CD4-positive, alpha-beta memory T cell (primary cell): ENCODE measurements at regions not wholly inside any gene's neighbourhood (a gene's known extent, or its start where the extent isn't known, plus 50 kb on each side); places are given as distances from the start of the nearest gene placed in this dataset.

Experiments
- CTCF ChIA-PET: fragments of 350-600 bp; sonication (Branson Sonifier 250); formaldehyde crosslinking; loops from one replicate; lab custom pipeline; 2021; ENCODE audit warnings: inconsistent platforms; ENCODE audit not compliant: partially characterized antibody; lab: Charles Lee
- POLR2A ChIA-PET: fragments of 350-600 bp; sonication (Branson Sonifier 250); formaldehyde crosslinking; loops from one replicate; lab custom pipeline; 2021; ENCODE audit not compliant: partially characterized antibody; lab: Charles Lee
- DNase-seq, 5 donors: peaks; one replicate each; pipeline versions ENCODE4 v3.0.0 to v3.0.0-alpha.2; 2020 to 2022; ENCODE audit warnings: mixed read lengths in 1 of 5
- H3K27ac ChIP-seq: one replicate; pipeline ENCODE4 v1.7.0; 2013; ENCODE audit warnings: low read depth, low read length
- H3K27me3 ChIP-seq: 2 replicates; pipeline ENCODE4 v1.7.0; 2013; ENCODE audit warnings: mild to moderate bottlenecking, low read length, moderate library complexity; ENCODE audit not compliant: insufficient read depth
- H3K36me3 ChIP-seq: 2 replicates; pipeline ENCODE4 v1.7.0; 2013; ENCODE audit warnings: mild to moderate bottlenecking, low read length, moderate library complexity; ENCODE audit not compliant: insufficient read depth
- H3K4me1 ChIP-seq: 2 replicates; pipeline ENCODE4 v1.7.0; 2013; ENCODE audit warnings: mild to moderate bottlenecking, low read length, moderate library complexity; ENCODE audit not compliant: insufficient read depth
- H3K4me3 ChIP-seq, 2 donors: one replicate each; pipeline ENCODE4 v1.7.0; 2013; ENCODE audit warnings: low read length in 2 of 2, mild to moderate bottlenecking in 1 of 2
- H3K9me3 ChIP-seq, 2 donors: one replicate each; pipeline ENCODE4 v1.7.0; 2013; ENCODE audit warnings: low read length in 2 of 2, control low read depth in 1 of 2; ENCODE audit not compliant: control insufficient read depth in 1 of 2
- H3K27ac Mint-ChIP-seq, 7 donors: one replicate each; pipeline ENCODE4 v1.8.0; 2020 to 2021; ENCODE audit warnings: mixed read lengths in 7 of 7, mild to moderate bottlenecking in 6 of 7, inconsistent platforms in 3 of 7, moderate library complexity in 3 of 7
- H3K27me3 Mint-ChIP-seq, 2 donors: one replicate each; pipeline ENCODE4 v1.8.0; 2020 to 2021; ENCODE audit warnings: mixed read lengths in 2 of 2
- H3K36me3 Mint-ChIP-seq, 2 donors: one replicate each; pipeline ENCODE4 v1.8.0; 2020 to 2021; ENCODE audit warnings: mixed read lengths in 2 of 2, inconsistent platforms in 1 of 2, mild to moderate bottlenecking in 1 of 2
- H3K4me1 Mint-ChIP-seq, 4 donors: one replicate each; pipeline ENCODE4 v1.8.0; 2020 to 2021; ENCODE audit warnings: mixed read lengths in 4 of 4, mild to moderate bottlenecking in 1 of 4
- H3K4me3 Mint-ChIP-seq, 8 donors: one replicate each; pipeline ENCODE4 v1.8.0; 2020 to 2021; ENCODE audit warnings: mixed read lengths in 8 of 8, mild to moderate bottlenecking in 7 of 8, moderate library complexity in 6 of 8, inconsistent platforms in 3 of 8
- H3K9me3 Mint-ChIP-seq, 8 donors: one replicate each; pipeline ENCODE4 v1.8.0; 2020 to 2021; ENCODE audit warnings: mixed read lengths in 8 of 8, mild to moderate bottlenecking in 5 of 8, inconsistent platforms in 3 of 8, moderate library complexity in 1 of 8
- intact Hi-C: fragments of 100-400 bp; cut with micrococcal nuclease; formaldehyde crosslinking; loops from one replicate; pipeline ENCODE4 v1.15.1; 2023

DNA sequence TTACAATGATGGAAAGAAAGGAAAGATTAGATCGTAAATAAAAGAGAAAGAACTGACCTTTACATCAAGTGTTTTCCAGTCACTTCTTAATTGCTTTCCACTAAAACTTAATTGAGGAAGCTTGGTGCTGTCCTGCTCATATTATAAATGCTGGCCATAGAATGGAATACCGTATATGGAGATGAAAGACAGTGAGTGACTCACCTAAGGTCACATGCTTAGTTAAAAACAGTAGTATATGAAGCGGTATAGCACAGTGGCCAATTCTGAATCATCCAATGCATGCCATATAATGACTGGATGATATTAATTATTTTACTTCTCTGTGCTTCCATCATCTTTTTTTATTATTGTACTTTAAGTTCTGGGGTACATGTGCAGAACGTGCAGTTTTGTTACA is 482.4 kb upstream of the SGCD start:
- H3K27ac Mint-ChIP-seq = no peak overlapping the region
- intact Hi-C loops = no loop called here
- H3K27me3 Mint-ChIP-seq = peaks cover 0 to 2% of the 10 kb centered on the region in 2 donors
- ChIA-PET POLR2A (no interaction called here), CTCF (no interaction called here)
- H3K36me3 Mint-ChIP-seq = no peaks in the 10 kb centered on the region
- Histone ChIP-seq H3K27me3 (no peaks in the 10 kb centered on the region), H3K4me3 (no peak overlapping the region), H3K27ac (no peak overlapping the region), H3K36me3 (no peaks in the 10 kb centered on the region), H3K4me1 (no peaks in the 10 kb centered on the region), H3K9me3 (no peaks in the 10 kb centered on the region)
- DNase-seq = no peak
- no peaks in the 10 kb centered on the region for H3K4me1 Mint-ChIP-seq
- H3K4me3 Mint-ChIP-seq = no peak overlapping the region
- no peaks in the 10 kb centered on the region for H3K9me3 Mint-ChIP-seq

DNA sequence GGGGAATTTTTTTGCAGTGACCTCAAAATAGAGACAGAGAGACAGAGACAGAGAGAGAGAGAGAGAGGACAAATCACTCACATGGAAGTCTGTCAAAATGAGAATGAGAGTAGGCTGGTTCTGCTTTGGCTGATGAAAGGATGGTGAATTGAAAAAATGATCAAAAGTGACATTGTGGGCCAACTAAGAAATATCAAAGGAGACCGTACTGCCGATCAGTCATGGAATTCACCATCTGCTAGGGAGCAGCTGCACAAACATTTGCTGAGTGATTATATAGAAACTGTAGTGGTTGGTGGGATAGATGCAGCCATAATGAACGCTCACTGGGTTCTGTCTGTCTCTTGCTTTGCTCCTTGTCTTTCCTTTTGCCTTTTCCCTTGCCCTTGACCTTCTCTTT is 476.6 kb upstream of the SGCD start:
- ChIA-PET POLR2A (no interaction called here), CTCF (no interaction called here)
- Histone ChIP-seq H3K4me1 (no peaks in the 10 kb centered on the region), H3K27ac (no peak overlapping the region), H3K4me3 (no peak overlapping the region), H3K9me3 (no peaks in the 10 kb centered on the region), H3K36me3 (no peaks in the 10 kb centered on the region), H3K27me3 (no peaks in the 10 kb centered on the region)
- Mint-ChIP-seq H3K36me3 (no peaks in the 10 kb centered on the region), H3K4me3 (no peak overlapping the region), H3K9me3 (peaks cover 0 to 5% (median 0%) of the 10 kb centered on the region in 8 donors), H3K27me3 (no peaks in the 10 kb centered on the region), H3K4me1 (no peaks in the 10 kb centered on the region), H3K27ac (no peak overlapping the region)
- no peak for DNase-seq
- intact Hi-C loops = no loop called here

DNA sequence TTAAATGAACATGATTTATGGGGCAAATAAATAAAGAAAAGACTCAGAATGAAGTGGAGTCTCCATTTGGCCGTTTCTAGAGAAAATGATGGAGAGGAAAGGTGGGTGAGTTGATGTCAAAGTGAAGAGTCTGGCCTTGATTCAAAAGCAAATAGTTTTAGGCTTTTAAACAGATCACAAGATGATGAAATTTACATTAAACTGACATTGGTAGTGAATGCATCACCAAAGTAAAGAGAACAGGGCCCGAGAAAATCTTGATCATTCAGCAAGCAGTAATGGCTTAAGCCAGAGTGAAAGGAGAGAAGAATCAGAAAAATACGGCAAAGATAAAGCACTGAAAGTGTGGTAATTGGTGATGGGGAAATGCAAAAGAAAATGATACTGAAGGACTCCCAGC is 460.0 kb upstream of the SGCD start:
- POLR2A ChIA-PET = no interaction called here

GRCh38 chr5:155867522-155868088 is 459.4 kb upstream of the SGCD start:
- no peak overlapping the region for H3K27ac Mint-ChIP-seq
- CTCF ChIA-PET = no interaction called here
- no peaks in the 10 kb centered on the region for H3K36me3 Mint-ChIP-seq

More for the DNA sequence above, 460.0 kb upstream of the SGCD start:
- no peaks in the 10 kb centered on the region for H3K4me1 ChIP-seq
- H3K36me3 ChIP-seq = no peaks in the 10 kb centered on the region
- peaks cover 1 to 8% of the 10 kb centered on the region in 2 donors for H3K27me3 Mint-ChIP-seq
- H3K4me1 Mint-ChIP-seq = no peaks in the 10 kb centered on the region
- peaks cover 0 to 4% (median 0%) of the 10 kb centered on the region in 8 donors for H3K9me3 Mint-ChIP-seq
- H3K27ac ChIP-seq = no peak overlapping the region
- no peak overlapping the region for H3K27ac Mint-ChIP-seq
- no peaks in the 10 kb centered on the region for H3K27me3 ChIP-seq
- no peak for DNase-seq
- no peaks in the 10 kb centered on the region for H3K9me3 ChIP-seq
- intact Hi-C loops = no loop called here
- CTCF ChIA-PET = no interaction called here
- no peak overlapping the region for H3K4me3 ChIP-seq
- H3K4me3 Mint-ChIP-seq = no peak overlapping the region
- H3K36me3 Mint-ChIP-seq = no peaks in the 10 kb centered on the region

GRCh38 chr5:155870636-155871035 is 456.3 kb upstream of the SGCD start:
- H3K27me3 Mint-ChIP-seq = peaks cover 1 to 8% of the 10 kb centered on the region in 2 donors
- CTCF ChIA-PET = no interaction called here
- Histone ChIP-seq H3K4me3 (no peak overlapping the region), H3K36me3 (no peaks in the 10 kb centered on the region), H3K4me1 (no peaks in the 10 kb centered on the region), H3K9me3 (no peaks in the 10 kb centered on the region), H3K27me3 (no peaks in the 10 kb centered on the region), H3K27ac (no peak overlapping the region)
- H3K4me3 Mint-ChIP-seq = peak overlapping the region in 1 of 8 donors; percentile 4
- no peaks in the 10 kb centered on the region for H3K4me1 Mint-ChIP-seq
- H3K27ac Mint-ChIP-seq = no peak overlapping the region
- POLR2A ChIA-PET = no interaction called here
- intact Hi-C loops = no loop called here
- no peak for DNase-seq
- no peaks in the 10 kb centered on the region for H3K36me3 Mint-ChIP-seq
- peaks cover 0 to 4% (median 0%) of the 10 kb centered on the region in 8 donors for H3K9me3 Mint-ChIP-seq

More at GRCh38 chr5:155867522-155868088, 459.4 kb upstream of the SGCD start:
- intact Hi-C loops = no loop called here
- Mint-ChIP-seq H3K27me3 (peaks cover 1 to 8% of the 10 kb centered on the region in 2 donors), H3K9me3 (peaks cover 0 to 4% (median 0%) of the 10 kb centered on the region in 8 donors), H3K4me3 (no peak overlapping the region), H3K4me1 (no peaks in the 10 kb centered on the region)
- Histone ChIP-seq H3K4me3 (no peak overlapping the region), H3K36me3 (no peaks in the 10 kb centered on the region), H3K4me1 (no peaks in the 10 kb centered on the region), H3K27ac (no peak overlapping the region), H3K27me3 (no peaks in the 10 kb centered on the region), H3K9me3 (no peaks in the 10 kb centered on the region)
- POLR2A ChIA-PET = no interaction called here
- no peak for DNase-seq

- POLR2A ChIA-PET = no interaction called here
- H3K4me1 Mint-ChIP-seq = no peaks in the 10 kb centered on the region
Measured at GRCh38 chr5:155871623-155872022, 455.3 kb upstream of the SGCD start.

GRCh38 chr5:155872629-155873220 is 454.2 kb upstream of the SGCD start:
- Mint-ChIP-seq H3K36me3 (no peaks in the 10 kb centered on the region), H3K4me1 (no peaks in the 10 kb centered on the region), H3K4me3 (no peak overlapping the region), H3K27me3 (peaks cover 1 to 8% of the 10 kb centered on the region in 2 donors), H3K9me3 (peaks cover 0 to 4% (median 0%) of the 10 kb centered on the region in 8 donors), H3K27ac (no peak overlapping the region)
- no peak for DNase-seq
- Histone ChIP-seq H3K36me3 (no peaks in the 10 kb centered on the region), H3K27me3 (no peaks in the 10 kb centered on the region), H3K4me1 (no peaks in the 10 kb centered on the region), H3K4me3 (no peak overlapping the region), H3K27ac (no peak overlapping the region), H3K9me3 (no peaks in the 10 kb centered on the region)
- POLR2A ChIA-PET = no interaction called here
- intact Hi-C loops = no loop called here
- CTCF ChIA-PET = no interaction called here

More at GRCh38 chr5:155871623-155872022, 455.3 kb upstream of the SGCD start:
- H3K36me3 ChIP-seq = no peaks in the 10 kb centered on the region
- no peak for DNase-seq
- no peaks in the 10 kb centered on the region for H3K9me3 ChIP-seq
- Mint-ChIP-seq H3K9me3 (peaks cover 0 to 4% (median 0%) of the 10 kb centered on the region in 8 donors), H3K4me3 (no peak overlapping the region), H3K36me3 (no peaks in the 10 kb centered on the region), H3K27ac (no peak overlapping the region), H3K27me3 (peaks cover 1 to 8% of the 10 kb centered on the region in 2 donors)
- intact Hi-C loops = no loop called here
- H3K27ac ChIP-seq = no peak overlapping the region
- H3K27me3 ChIP-seq = no peaks in the 10 kb centered on the region
- CTCF ChIA-PET = no interaction called here
- H3K4me1 ChIP-seq = no peaks in the 10 kb centered on the region
- no peak overlapping the region for H3K4me3 ChIP-seq
